ENCODE measurements at regions not wholly inside any gene's neighbourhood (a gene's known extent, or its start where the extent isn't known, plus 50 kb on each side); places are given as distances from the start of the nearest gene placed in this dataset.

GRCh38 chr2:219983836-219984235 lies 356.4 kb downstream of the SLC4A3 start:
- TF ChIP-seq CTCF (IDR thresholded peaks at IDR 0.05) (no peak), POLR2AphosphoS5 (IDR thresholded peaks at IDR 0.05) (no peak)
